HG03280 (cell line): ENCODE measurements at regions not wholly inside any gene's neighbourhood (a gene's known extent, or its start where the extent isn't known, plus 50 kb on each side); places are given as distances from the start of the nearest gene placed in this dataset.

Experiments used
- ATAC-seq: cut with Tn5 transposase; IDR thresholded peaks from one replicate; pipeline ENCODE4 v1.9.1; 2021; ENCODE audit warnings: mild to moderate bottlenecking, moderate library complexity; ENCODE audit not compliant: unreplicated experiment

DNA sequence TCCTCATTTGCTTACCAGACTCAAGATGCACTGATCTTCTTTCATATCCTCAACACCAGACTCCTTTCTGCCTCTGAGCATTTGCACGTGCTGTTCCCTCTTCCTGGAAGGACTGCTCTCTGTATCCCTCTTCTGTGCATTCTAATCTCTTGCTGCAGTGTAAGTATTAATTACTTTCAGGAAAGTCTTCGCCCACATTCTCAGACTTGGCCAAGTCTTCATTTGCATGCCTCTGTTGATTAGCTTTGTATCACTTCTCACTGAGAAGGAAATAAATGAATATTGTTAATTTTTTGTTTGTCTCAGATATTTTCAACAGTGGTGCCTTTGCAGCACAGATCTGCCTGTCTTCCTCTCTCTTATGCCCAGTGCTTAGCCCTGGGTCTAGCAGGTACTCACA is 50.3 kb upstream of the RAB3GAP2 start:
- no peak for ATAC-seq
